Left cardiac atrium (tissue), 4 donors: ENCODE measurements at regions not wholly inside any gene's neighbourhood (a gene's known extent, or its start where the extent isn't known, plus 50 kb on each side); places are given as distances from the start of the nearest gene placed in this dataset.

ENCODE experiments used
- ATAC-seq, 2 donors: fragments of 200-7000 bp; cut with Tn5 transposase; one replicate each; pipeline ENCODE4 v1.9.1; 2020; ENCODE audit warnings: mild to moderate bottlenecking in 2 of 2, moderate library complexity in 2 of 2
- DNase-seq: peaks from one replicate; pipeline ENCODE4 v3.0.0-alpha.2; 2020
- intact Hi-C, 2 donors: fragments of 100-400 bp; cut with DNase I; formaldehyde crosslinking; loops; one replicate each; pipeline versions ENCODE4 v1.14.1 to v1.15.1; 2022 to 2023
- donor health status: DM: no; HTN: yes; CAD: no.
- donor health status: DM: no; HTN: yes; CAD: no; lungs with severe emphysema.
- donor health status: DM: yes; HTN: yes; CAD: no.
- donor health status: Dilated cardiomyopathy.

- ATAC-seq (no peak), DNase-seq (no peak)
- intact Hi-C loops: no loop called here
These were observed 631.0 kb downstream of the BCL11A start for GRCh38 chr2:59922450-59922849.

GRCh38 chr2:59921743-59922142 is 631.7 kb downstream of the BCL11A start:
- intact Hi-C loops: no loop called here
- DNase-seq (no peak), ATAC-seq (no peak)

GRCh38 chr2:59920961-59921360 is 632.5 kb downstream of the BCL11A start:
- intact Hi-C loops: no loop called here
- no peak for ATAC-seq
- no peak for DNase-seq

GRCh38 chr2:59920307-59920706 is 633.1 kb downstream of the BCL11A start:
- DNase-seq (no peak), ATAC-seq (no peak)
- intact Hi-C loops: no loop called here

GRCh38 chr2:59919579-59919978 is 633.9 kb downstream of the BCL11A start:
- intact Hi-C loops: no loop called here
- DNase-seq: no peak
- no peak for ATAC-seq

GRCh38 chr2:59912042-59912441 is 641.4 kb downstream of the BCL11A start:
- ATAC-seq (no peak), DNase-seq (no peak)
- intact Hi-C loops: no loop called here

- DNase-seq (no peak), ATAC-seq (no peak)
- intact Hi-C loops: no loop called here
These were observed 643.3 kb downstream of the BCL11A start for GRCh38 chr2:59910166-59910565.

- intact Hi-C loops: no loop called here
- DNase-seq (no peak), ATAC-seq (no peak)
These were observed 644.3 kb downstream of the BCL11A start for GRCh38 chr2:59909147-59909546.

- no peak for DNase-seq
- intact Hi-C loops: no loop called here
- ATAC-seq: no peak
These were observed 647.7 kb downstream of the BCL11A start for GRCh38 chr2:59905731-59906130.

GRCh38 chr2:59903994-59904544 is 649.4 kb downstream of the BCL11A start:
- intact Hi-C loops: no loop called here
- DNase-seq: no peak
- ATAC-seq: no peak

GRCh38 chr2:59900728-59901452 is 652.6 kb downstream of the BCL11A start:
- ATAC-seq (peak in 1 of 2 donors; percentile 34), DNase-seq (no peak)
- intact Hi-C loops: no loop called here

- no peak for DNase-seq
- no peak for ATAC-seq
- intact Hi-C loops: no loop called here
These were observed 653.8 kb downstream of the BCL11A start for GRCh38 chr2:59899692-59900091.

- DNase-seq (no peak), ATAC-seq (no peak)
- intact Hi-C loops: no loop called here
These were observed 656.8 kb downstream of the BCL11A start for GRCh38 chr2:59896499-59897245.

GRCh38 chr2:59893612-59894011 is 659.8 kb downstream of the BCL11A start:
- ATAC-seq (no peak), DNase-seq (no peak)
- intact Hi-C loops: no loop called here

- intact Hi-C loops: no loop called here
- ATAC-seq (no peak), DNase-seq (no peak)
These were observed 661.1 kb downstream of the BCL11A start for GRCh38 chr2:59892398-59892797.

- intact Hi-C loops: no loop called here
- ATAC-seq: no peak
- DNase-seq: no peak
These were observed 664.1 kb downstream of the BCL11A start for GRCh38 chr2:59889305-59889704.

GRCh38 chr2:59888706-59889105 is 664.7 kb downstream of the BCL11A start:
- DNase-seq (no peak), ATAC-seq (no peak)
- intact Hi-C loops: no loop called here

GRCh38 chr2:59888015-59888414 is 665.4 kb downstream of the BCL11A start:
- ATAC-seq (no peak), DNase-seq (no peak)
- intact Hi-C loops: no loop called here

- DNase-seq (no peak), ATAC-seq (no peak)
- intact Hi-C loops: no loop called here
These were observed 666.1 kb downstream of the BCL11A start for GRCh38 chr2:59887366-59887765.

GRCh38 chr2:59886759-59887158 is 666.7 kb downstream of the BCL11A start:
- ATAC-seq (no peak), DNase-seq (no peak)
- intact Hi-C loops: no loop called here

GRCh38 chr2:59885541-59885940 is 667.9 kb downstream of the BCL11A start:
- no peak for DNase-seq
- intact Hi-C loops: no loop called here
- peak in 1 of 2 donors; percentile 39 for ATAC-seq
